GM18870 (cell line): ENCODE measurements at regions not wholly inside any gene's neighbourhood (a gene's known extent, or its start where the extent isn't known, plus 50 kb on each side); places are given as distances from the start of the nearest gene placed in this dataset.
"Not testable (repeated sequence)": the region's sequence is repeated elsewhere in the genome, so short reads cannot be mapped to it uniquely, and the experiment has no call there.

Experiments
- ATAC-seq: cut with Tn5 transposase; IDR thresholded peaks from one replicate; pipeline ENCODE4 v1.9.1; 2021; ENCODE audit warnings: moderate library complexity; ENCODE audit not compliant: unreplicated experiment

DNA sequence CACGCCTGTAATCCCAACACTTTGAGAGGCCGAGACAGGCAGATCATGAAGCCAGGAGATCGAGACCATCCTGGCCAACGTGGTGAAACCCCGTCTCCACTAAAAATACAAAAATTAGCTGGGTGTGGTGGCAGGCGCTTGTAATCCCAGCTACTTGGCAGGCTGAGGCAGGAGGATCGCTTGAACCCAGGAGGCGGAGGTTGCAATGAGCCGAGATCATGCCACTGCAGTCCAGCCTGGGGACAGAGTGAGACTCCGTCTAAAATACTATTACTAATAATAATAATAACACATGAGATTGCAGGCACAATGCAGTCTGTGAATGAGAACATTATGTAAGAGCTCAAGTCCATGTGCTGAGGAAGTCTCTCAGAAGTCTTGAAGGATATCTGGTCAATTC, 1684.4 kb downstream of the SPATA31A7 start:
- not testable (repeated sequence) for ATAC-seq

- ATAC-seq = not testable (repeated sequence)
These were observed 1685.1 kb downstream of the SPATA31A7 start for GRCh38 chr9:62874745-62875599.

DNA sequence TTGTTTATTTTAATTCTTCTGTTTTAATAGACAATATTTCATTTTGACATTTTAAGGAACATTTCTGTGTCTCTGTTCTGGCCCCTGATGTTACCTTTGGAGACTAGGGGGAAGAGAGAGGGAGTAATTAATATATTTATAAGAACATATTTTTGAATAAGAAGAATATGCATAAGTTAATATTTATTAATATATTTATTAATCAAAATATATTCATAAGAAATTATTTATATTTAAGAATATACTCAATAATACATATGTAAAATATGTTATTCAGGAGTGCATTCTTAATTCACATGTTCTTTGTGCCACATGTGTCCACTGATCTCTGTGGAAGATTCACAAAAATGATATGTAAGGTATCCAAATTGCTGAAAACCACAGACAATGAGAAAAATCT, 1687.7 kb downstream of the SPATA31A7 start:
- not testable (repeated sequence) for ATAC-seq

DNA sequence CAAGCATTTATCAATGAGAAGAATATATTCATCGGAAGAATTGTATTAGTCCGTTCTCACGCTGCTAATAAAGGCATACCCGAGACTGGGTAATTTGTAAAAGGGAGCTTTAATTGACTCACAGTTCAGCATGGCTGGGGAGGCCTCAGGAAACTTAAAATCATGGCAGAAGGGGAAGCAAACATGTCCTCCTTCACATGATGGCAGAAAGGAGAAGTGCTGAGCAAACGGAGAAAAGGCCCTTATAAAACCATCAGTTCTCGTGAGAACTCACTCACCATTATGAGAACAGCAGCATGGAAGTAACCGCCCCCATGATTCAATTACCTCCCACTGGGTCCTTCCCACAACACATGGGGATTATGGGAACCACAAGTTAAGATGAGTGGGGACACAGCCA, 1688.2 kb downstream of the SPATA31A7 start:
- not testable (repeated sequence) for ATAC-seq

DNA sequence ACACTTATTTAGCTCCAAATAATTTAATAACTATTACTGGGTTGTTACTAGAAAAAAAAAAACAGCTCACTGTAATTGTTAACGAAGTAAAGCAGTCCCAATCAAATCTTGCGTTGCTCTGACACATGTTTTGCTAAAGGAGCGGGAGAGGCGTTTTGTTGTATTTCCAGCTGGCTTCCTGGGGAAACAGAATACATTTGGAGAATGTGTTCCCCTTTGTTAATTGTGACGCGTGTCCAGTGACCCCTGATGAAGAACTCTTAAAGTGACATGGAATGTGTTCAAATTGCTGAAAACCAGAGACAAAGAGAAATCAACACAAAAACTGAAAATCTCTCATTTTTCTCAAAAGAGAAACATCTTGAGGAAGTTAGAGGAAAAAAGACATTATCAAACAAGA, 1690.6 kb downstream of the SPATA31A7 start:
- not testable (repeated sequence) for ATAC-seq

DNA sequence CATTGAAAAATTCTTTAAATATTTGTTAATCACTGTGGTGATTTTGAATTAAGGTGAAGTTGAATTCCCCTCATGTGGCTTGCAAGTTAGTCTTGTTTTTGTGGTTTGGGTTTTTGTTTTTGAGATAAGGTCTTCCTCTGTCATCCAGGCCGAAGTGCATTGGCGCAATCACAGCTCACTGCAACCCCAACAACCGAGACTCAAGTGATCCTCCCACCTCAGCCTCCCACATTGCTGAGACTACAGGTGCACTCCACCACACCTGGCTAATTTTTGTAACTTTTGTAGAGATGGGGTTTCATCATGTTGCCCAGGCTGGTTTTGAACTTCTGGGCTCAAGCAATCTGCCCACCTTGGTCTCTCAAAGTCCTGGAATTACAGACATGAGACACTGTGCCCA, 1691.1 kb downstream of the SPATA31A7 start:
- not testable (repeated sequence) for ATAC-seq

DNA sequence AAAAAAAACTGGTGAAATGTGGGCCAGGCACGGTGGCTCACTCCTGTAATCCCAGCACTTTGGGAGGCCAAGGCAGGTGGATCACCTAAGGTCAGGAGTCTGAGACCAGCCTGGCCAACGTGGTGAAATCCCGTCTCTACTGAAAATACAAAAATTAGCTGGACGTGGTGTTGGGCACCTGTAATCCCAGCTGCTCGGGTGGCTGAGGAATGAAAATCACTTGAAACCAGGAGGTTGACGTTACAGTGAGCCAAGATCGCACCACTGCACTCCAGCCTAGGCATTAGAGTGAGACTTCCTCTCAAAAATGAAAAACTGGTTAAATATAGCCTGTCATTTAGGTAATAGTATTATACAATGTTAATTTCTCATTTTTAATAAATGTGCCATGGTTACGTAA, 1692.0 kb downstream of the SPATA31A7 start:
- not testable (repeated sequence) for ATAC-seq

DNA sequence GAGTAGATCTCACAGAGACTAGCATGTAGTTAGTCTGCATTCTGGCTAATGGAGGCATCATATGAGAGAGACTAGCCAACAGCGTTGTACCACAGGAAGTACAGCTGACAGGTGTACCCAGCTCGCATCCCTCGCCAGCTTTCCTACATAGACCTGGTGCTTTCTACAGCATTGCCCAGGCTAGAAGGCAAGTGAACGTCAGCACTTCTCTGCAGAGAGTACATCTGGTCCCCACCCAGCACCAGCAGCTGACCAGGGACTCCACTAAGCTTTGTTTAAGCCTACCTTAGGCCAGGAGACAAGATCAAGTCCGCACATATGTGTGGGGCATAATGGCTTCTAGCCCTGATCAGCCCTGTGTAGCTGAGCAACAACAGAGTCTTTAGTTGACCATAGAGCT, 1692.9 kb downstream of the SPATA31A7 start:
- not testable (repeated sequence) for ATAC-seq

DNA sequence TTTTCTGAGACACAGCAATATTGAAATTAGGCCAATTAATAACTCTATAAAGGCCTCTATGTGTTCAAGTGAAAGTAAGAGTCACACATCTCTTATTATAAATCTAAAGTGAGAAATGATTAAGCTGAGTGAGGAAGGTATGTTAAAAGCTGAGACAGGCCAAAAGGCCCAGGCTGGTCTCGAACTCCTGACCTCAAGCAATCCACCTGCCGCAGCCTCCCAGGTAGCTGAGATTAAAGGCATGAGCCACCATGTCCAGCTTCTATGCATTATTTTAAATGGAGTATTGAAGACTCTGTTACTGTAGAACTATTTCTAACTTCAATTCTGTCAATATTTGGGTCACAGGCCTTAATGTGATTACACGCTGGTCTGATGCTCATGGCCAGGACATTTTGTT, 1706.9 kb downstream of the SPATA31A7 start:
- not testable (repeated sequence) for ATAC-seq

GRCh38 chr9:62897411-62898225, 1707.8 kb downstream of the SPATA31A7 start:
- ATAC-seq = not testable (repeated sequence)

GRCh38 chr9:62899666-62900065, 1709.8 kb downstream of the SPATA31A7 start:
- ATAC-seq = not testable (repeated sequence)

- not testable (repeated sequence) for ATAC-seq
These were observed 1714.2 kb downstream of the SPATA31A7 start for GRCh38 chr9:62904061-62904460.

DNA sequence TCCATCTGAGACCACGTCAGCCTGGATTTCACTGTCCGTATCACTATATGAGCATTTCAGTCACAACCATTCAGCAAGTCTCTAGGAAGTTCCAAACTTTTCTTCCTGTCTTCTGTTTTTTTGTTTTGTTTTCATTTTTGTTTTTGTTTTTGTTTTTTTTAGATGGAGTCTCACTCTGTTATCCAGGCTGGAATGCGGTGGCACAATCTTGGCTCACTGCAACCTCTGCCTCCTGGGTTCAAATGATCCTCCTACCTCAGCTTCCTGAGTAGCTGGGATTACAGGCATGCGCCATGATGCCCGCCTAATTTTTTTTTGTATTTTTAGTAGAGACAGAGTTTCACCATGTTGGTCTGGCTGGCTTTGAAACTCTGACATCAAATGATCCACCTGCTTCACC, 1715.9 kb downstream of the SPATA31A7 start:
- ATAC-seq = not testable (repeated sequence)

DNA sequence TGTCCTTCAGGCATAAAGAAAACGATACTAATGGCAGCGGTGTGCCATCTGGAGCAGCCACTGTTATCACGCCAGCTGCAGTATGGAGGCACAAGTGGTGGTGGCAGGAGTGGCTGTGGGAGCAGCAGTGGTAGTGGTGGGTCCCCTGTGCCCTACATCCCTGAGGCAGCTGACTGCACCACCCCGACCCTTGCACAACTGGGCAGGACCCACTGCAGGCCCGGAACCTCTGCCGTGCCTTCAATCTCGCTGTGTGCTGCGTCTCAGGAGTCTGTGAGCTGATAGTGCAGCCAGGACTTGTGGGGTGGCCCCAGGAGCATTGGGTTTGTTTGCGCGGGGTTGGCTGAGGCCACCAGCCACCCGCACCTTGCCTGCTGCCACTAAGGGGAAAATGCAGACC, 1718.0 kb downstream of the SPATA31A7 start:
- ATAC-seq = not testable (repeated sequence)

- not testable (repeated sequence) for ATAC-seq
These were observed 1718.4 kb downstream of the SPATA31A7 start for GRCh38 chr9:62908271-62908670.

DNA sequence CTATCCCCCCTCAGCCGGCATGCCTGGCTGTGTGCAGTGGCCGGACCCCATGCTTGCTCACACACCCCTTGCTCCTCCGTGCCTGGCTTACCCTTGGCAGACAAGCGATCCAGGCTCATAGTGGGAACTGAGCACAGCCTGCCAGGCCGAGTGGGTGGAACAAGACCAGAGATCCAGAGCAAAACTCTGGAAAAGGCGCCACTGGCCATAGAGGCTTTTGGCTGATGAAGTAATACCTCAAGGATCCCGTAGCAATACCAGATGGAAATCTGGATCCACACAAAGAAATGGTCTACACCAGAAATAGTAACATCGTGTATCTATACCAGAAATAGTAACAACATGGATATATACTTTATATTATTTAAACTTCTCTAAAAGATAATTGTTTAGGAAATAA, 1719.6 kb downstream of the SPATA31A7 start:
- ATAC-seq = not testable (repeated sequence)

DNA sequence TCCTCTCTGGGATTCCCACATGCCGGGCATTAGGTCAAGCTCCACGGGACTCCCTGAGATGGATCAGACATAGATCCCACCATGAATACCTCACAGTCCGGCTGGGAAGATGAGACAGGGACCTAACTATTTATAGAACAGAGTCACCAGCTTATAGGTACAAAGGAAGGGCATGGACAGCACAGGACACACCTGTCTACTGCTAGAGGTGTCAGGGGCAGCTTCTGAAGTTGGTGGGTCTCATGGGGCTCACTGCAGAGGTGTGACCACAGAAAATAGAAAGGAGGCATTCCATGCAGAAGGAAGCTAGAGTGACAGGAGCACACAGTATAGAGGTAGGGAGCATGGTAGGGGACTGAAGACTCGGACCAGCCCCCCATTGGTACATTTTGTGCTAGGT, 1722.4 kb downstream of the SPATA31A7 start:
- not testable (repeated sequence) for ATAC-seq

DNA sequence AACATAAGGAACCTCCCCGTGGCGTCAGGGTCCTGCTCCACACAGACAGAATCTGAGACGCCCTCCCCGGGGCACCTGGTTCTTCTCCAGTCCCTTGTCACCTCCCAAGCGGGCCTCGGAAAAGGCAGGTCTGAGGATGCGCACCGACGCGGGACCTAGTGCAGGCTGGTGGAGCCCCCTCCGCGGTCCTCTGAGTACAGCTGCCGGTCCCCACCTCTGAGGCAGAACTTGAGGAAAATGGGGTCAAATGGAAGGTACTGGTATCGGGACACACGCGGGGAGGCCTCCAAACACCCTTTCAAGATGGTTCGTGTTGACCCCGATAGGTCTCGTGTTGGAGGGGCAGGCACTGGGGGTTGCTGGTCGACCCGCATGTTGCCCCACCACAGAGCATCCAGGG, 1725.3 kb downstream of the SPATA31A7 start:
- ATAC-seq = not testable (repeated sequence)

DNA sequence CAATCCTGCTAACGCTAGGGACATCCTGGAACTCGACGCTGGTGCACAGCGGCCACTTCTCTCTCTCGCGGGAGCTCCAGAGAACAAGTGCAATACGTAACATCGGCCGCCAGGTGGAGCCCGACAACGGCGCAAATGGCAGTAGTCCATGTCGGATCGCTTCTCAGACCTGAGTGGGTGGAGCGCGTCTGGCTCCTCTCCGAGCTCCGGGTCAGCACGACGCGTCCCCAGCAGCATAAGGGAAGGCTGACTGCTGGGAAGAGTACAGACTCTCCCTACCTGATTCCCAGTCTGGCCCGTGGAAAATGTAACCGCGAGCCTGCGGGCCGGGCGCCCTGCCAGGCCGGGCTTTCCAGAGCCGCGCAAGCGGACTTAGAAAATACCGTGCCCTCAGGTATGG, 1725.8 kb downstream of the SPATA31A7 start:
- ATAC-seq = peak; percentile 99

- not testable (repeated sequence) for ATAC-seq
These were observed 1729.0 kb downstream of the SPATA31A7 start for GRCh38 chr9:62918648-62919385.

GRCh38 chr9:62931484-62931883, 1741.6 kb downstream of the SPATA31A7 start:
- not testable (repeated sequence) for ATAC-seq
